ENCODE measurements at regions not wholly inside any gene's neighbourhood (a gene's known extent, or its start where the extent isn't known, plus 50 kb on each side); places are given as distances from the start of the nearest gene placed in this dataset.
"Not testable (repeated sequence)": the region's sequence is repeated elsewhere in the genome, so short reads cannot be mapped to it uniquely, and the experiment has no call there.

DNA sequence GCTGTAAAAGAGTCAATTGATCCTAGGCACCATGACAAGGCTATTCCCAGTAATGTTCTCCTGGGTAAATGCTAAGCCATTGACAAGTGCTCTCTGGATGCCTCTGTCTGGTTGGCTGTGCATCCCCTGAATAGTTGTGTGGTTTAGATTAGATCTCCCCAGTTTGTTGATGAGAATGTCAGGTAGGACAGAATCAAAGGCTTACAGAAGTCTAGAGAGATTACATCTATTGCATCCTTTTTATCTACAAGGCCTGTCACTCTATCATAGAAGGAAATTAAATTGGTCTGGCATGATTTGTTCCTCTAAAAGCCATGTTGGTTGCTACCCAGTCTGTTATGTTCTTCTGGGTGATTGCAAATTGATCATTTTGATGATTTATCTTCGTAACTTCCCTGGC, 548.3 kb downstream of the GATA3 start:
- DNase-seq (ENCODE audit: low read depth), result no peak

- no peak for DNase-seq (ENCODE audit: low read depth)
Observed at GRCh38 chr10:8614054-8614565, 559.6 kb downstream of the GATA3 start.

- no peak for DNase-seq (ENCODE audit: low read depth)
Observed at GRCh38 chr10:8615118-8615517, 560.6 kb downstream of the GATA3 start.

GRCh38 chr10:8616166-8616565, 561.7 kb downstream of the GATA3 start:
- no peak for DNase-seq (ENCODE audit: low read depth)

- DNase-seq (ENCODE audit: low read depth), result no peak
Observed at GRCh38 chr10:8617792-8618191, 563.3 kb downstream of the GATA3 start.

GRCh38 chr10:8618834-8619233, 564.3 kb downstream of the GATA3 start:
- no peak for DNase-seq (ENCODE audit: low read depth)

DNA sequence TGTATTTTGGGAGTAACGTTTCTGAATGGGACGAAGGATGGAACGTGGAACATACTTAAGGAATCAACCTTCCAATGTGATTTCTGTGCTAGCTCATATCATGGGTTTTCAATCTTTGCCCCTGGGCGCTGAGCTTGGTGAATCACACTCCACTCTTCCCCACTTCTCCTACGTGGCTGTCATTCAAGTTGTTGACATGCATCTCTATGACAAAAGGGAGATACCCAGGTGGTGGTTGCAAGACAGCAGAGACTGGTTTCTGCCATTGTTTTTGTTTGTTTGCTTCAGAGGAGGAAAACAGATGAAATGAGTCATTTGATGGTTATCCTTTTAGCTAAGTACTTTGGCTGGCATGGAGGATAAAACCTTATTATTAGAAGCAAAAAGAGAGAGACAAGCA, 573.9 kb downstream of the GATA3 start:
- no peak for DNase-seq (ENCODE audit: low read depth)

DNA sequence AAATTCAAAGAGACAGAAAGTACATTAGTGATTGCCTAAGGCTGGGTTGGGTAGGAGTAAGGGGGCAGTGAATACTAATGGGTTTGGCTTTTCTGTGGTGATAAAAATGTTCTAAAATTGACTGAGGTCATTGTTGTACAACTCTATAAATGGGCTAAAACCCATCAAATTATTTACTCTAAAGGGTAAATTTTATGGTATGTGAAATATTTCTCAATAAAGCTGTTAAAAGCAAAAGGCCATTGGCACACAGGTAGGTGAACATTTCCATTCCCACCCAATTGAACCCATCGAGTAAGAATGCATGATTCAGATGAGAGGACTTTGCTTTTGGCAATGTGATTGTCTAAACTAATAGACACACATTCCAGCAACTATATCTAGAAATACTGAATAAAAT, 579.4 kb downstream of the GATA3 start:
- DNase-seq (ENCODE audit: low read depth), result no peak

DNA sequence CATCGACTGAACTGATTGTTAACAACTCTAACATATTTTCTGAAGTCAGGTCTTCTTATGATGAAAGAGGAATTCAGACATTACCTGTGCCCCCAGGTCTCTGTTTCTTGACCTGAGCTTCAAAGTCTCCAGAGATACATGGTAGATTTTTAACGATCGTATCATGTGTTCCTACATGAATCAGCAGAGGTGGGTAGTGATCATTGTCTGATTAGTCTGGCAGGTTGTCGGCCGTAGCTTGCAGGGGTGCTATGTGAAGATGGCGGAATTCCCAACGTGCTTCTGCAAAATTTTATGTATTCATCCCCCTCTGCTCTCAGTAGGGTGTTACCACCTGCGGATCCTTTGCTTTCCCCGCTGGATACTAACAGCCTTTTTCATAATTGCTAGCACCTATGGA, 581.9 kb downstream of the GATA3 start:
- no peak for DNase-seq (ENCODE audit: low read depth)

- no peak for DNase-seq (ENCODE audit: low read depth)
Observed at GRCh38 chr10:8637640-8638039, 583.2 kb downstream of the GATA3 start.

DNA sequence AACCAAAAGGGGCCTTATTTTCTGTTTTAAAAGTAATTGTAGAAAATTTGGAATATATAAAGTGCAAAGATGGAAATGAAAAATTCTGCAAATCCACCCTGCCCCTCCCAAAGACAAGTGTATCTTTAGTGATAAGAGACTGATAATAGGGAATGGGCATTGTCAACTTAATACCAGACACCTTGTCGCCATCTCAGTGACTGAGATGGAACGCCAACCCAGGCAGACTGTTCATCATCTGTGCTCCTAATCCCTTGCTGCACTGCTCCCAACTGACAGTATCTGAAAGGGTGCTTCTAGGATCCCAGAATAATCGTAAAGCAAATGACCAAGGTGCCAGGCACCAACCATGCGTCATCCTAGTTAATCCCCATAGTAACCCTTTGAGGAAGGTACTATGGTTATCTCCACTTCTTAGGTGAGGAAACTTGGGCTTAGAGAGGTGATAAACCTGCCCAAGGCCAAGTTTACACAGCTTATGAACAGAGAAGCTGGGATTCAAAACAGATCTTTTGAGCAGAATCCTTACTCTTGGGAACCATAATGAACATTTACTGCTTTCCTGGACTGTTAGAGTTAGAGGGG, 583.7 kb downstream of the GATA3 start:
- DNase-seq (ENCODE audit: low read depth), result no peak

- DNase-seq (ENCODE audit: low read depth), result no peak
Observed at GRCh38 chr10:8639486-8640185, 585.1 kb downstream of the GATA3 start.

- no peak for DNase-seq (ENCODE audit: low read depth)
Observed at GRCh38 chr10:8640301-8640700, 585.8 kb downstream of the GATA3 start.

DNA sequence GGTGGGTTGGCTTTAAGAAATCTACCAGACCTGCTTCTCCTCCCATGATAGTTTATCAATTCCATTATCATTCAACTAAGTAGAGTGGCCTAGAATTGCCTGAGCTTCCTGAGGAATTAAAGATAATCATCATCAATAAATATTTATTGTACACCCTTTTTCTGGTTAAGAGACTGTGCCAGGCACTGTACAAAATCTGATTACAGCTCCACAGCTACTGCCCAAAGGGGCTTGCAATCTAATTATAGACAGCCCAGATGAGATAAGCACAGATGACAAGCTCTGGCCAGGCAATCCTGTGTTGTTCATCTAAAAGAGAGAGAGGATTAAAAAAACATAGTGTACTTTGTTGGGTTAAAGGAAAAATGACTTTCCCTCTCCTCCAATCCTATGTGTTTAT, 586.4 kb downstream of the GATA3 start:
- DNase-seq (ENCODE audit: low read depth), result no peak

- DNase-seq (ENCODE audit: low read depth), result no peak
Observed at GRCh38 chr10:8656261-8656660, 601.8 kb downstream of the GATA3 start.

DNA sequence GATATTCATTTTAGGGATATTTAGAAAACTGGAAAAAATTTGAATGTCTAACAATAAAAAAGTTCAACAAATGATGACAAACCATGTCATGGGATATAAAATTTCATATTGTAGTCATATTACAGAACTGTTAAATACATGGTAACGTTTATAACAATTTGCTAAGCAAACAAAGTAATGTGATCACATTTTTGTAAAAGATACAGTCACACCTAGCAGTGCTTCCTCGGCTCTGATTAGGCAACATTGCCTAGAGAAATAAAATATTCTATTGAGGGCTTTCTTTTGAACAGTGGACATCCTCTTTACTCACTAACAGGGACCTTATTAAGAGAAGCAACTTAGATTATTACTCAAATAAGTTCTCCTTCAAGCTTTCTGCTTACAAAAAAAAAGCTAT, 605.5 kb downstream of the GATA3 start:
- DNase-seq (ENCODE audit: low read depth), result no peak

DNA sequence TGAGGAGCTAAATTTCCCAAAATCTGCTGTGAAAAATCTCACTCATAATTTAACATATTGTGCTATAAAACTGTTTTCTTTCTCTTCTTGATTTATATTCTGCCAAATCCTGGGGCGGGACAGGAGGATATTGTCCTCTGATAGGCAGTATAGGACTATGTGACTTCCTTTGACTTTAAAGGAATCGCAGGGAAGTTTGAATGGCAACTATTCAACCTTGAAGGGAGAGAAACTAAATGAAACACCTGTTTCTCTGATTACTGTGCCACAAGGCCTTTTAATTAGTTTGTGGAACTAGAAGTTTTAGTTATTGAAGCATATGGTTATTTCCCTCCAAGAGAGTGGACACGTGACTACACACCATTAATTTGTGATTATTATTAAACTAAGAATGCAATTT, 607.4 kb downstream of the GATA3 start:
- DNase-seq (ENCODE audit: low read depth), result no peak

DNA sequence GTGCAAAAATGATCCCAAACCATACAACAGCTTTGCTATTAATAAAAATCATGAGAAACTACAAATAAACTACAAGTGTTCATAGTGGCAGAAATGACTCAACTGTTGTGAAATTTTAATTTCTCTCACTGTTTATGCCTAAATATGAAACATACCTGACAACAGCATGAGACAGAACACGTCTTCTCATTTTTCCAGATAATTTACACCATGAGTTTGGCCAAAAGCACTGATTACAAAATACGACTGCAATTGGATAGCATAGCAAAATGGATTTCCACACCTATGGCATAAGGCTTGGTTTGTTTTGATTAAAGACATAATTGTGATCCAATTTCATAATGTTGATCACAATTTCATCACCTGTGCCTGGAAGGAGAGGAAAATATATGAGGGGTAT, 608.6 kb downstream of the GATA3 start:
- no peak for DNase-seq (ENCODE audit: low read depth)

DNA sequence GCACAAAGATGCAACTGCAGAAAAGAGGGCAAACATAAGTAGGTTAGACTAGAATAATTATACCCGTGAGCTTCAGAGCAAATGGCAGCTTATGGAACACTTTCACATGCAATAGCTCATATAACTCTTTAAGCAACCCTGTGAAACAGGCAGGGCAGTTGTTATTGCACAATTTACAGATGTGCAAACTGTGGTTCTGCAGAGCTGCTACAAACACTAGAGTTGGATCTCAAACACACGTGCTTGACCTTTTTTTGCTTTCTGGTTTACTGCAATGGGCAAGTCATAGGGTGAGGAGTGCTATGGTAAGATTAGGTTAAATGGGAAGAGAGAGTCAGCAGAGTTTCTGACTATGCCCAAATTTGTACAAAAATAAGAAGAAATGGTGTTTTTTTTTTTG, 610.8 kb downstream of the GATA3 start:
- DNase-seq (ENCODE audit: low read depth), result no peak

DNA sequence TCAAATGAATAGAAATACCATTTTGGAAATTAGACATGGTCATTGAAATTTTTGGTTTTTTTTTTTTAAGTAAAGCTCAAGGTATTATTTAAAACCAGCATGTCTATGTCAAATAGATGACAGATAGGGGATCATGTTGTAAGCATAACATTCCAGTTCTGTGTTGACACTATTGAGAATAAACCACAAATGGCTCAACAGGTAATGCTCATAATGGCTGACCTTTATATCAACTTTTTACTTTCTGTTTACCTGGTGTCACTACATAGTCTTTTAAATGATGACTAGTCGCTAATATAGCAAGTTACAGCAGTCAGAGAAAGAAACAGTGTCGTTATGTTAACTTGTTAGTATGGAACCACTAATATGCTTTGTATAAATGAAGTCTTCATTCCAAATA, 616.0 kb downstream of the GATA3 start:
- DNase-seq (ENCODE audit: low read depth), result no peak

DNA sequence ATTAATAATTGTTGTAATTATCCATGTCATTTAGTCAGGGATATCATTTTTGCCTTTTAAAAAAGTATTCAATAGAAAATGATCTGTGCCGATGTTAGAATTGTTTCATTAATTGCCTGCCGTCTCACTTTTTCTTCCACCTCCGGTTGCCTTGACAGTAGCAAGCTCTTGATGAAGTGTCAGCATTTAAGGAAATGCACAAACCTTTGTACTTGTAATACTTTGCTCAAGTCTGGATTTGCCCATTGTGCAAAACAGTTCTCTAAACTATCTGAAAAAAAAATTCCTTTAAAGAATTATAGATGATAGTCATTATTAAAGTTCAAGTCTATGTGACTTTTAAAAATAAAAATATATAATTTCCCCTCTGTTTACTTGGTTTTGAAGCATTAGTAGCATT, 619.7 kb downstream of the GATA3 start:
- DNase-seq (ENCODE audit: low read depth), result no peak

- no peak for DNase-seq (ENCODE audit: low read depth)
Observed at GRCh38 chr10:8677642-8678041, 623.2 kb downstream of the GATA3 start.

DNA sequence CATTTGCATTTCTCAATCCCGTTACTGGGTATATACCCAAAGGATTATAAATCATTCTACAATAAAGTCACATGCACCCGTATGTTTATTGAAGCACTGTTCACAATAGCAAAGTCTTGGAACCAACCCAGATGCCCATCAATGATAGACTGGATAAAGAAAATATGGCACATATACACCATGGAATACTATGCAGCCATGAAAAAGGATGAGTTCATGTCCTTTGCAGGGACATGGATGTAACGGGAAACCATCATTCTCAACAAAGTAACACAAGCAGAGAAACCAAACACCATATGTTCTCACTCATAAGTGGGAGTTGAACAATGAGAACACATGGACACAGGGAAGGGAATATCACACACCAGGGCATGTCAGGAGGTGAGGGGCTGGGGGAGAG, 630.4 kb downstream of the GATA3 start:
- not testable (repeated sequence) for DNase-seq (ENCODE audit: low read depth)

DNA sequence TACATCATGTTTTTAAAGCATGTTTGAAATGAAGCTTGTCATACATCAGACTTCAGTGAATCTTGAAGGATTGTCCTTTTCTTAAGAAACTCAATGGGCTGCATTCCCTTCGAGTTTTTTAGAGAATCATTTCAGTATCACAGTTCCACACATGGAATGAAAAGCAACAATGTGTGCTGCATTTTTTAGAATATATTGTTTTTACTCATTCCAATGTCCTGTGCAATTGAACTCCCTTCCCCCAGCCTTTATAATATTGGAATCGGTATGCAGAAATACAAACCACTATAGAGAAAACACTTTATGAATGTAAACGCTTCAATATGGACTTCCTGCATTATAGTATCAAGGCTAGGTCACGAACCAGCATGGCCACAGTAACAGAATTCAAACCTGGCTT, 634.4 kb downstream of the GATA3 start:
- no peak for DNase-seq (ENCODE audit: low read depth)
